Bone marrow (tissue), 2 donors: ENCODE measurements at regions not wholly inside any gene's neighbourhood (a gene's known extent, or its start where the extent isn't known, plus 50 kb on each side); places are given as distances from the start of the nearest gene placed in this dataset.

Experiments
- DNase-seq, 2 donors: peaks; one replicate each; lab custom pipeline; 2025; lab: John Stamatoyannopoulos, UW

- no peak for DNase-seq
Observed at GRCh38 chr5:173527671-173528070, 88.8 kb downstream of the BOD1 start.

- no peak for DNase-seq
Observed at GRCh38 chr5:173524136-173524535, 92.3 kb downstream of the BOD1 start.

- DNase-seq, result no peak
Observed at GRCh38 chr5:173523388-173523787, 93.1 kb downstream of the BOD1 start.

- no peak for DNase-seq
Observed at GRCh38 chr5:173522518-173522917, 93.9 kb downstream of the BOD1 start.

- no peak for DNase-seq
Observed at GRCh38 chr5:173518856-173519255, 97.6 kb downstream of the BOD1 start.

GRCh38 chr5:173517648-173518047 lies 98.8 kb downstream of the BOD1 start:
- no peak for DNase-seq

- DNase-seq, result no peak
Observed at GRCh38 chr5:173515526-173515925, 100.9 kb downstream of the BOD1 start.

- DNase-seq, result no peak
Observed at GRCh38 chr5:173514661-173515060, 101.8 kb downstream of the BOD1 start.

GRCh38 chr5:173513521-173513991 lies 102.9 kb downstream of the BOD1 start:
- no peak for DNase-seq

GRCh38 chr5:173512637-173513435 lies 103.6 kb downstream of the BOD1 start:
- no peak for DNase-seq

GRCh38 chr5:173509060-173509459 lies 107.4 kb downstream of the BOD1 start:
- DNase-seq, result no peak

GRCh38 chr5:173507171-173507570 lies 109.3 kb downstream of the BOD1 start:
- DNase-seq, result no peak

- no peak for DNase-seq
Observed at GRCh38 chr5:173505634-173506033, 110.8 kb downstream of the BOD1 start.

GRCh38 chr5:173501922-173502321 lies 114.5 kb downstream of the BOD1 start:
- DNase-seq, result no peak

- no peak for DNase-seq
Observed at GRCh38 chr5:173501271-173501670, 115.2 kb downstream of the BOD1 start.

GRCh38 chr5:173500213-173500560 lies 116.3 kb downstream of the BOD1 start:
- DNase-seq, result no peak

- DNase-seq, result no peak
Observed at GRCh38 chr5:173499471-173500212, 116.8 kb downstream of the BOD1 start.

- DNase-seq, result no peak
Observed at GRCh38 chr5:173498739-173499470, 117.5 kb downstream of the BOD1 start.

GRCh38 chr5:173498286-173498685 lies 118.2 kb downstream of the BOD1 start:
- no peak for DNase-seq

- no peak for DNase-seq
Observed at GRCh38 chr5:173497685-173498084, 118.8 kb downstream of the BOD1 start.

- no peak for DNase-seq
Observed at GRCh38 chr5:173496883-173497255, 119.6 kb downstream of the BOD1 start.

- DNase-seq, result no peak
Observed at GRCh38 chr5:173496129-173496882, 120.1 kb downstream of the BOD1 start.
